Sigmoid colon (tissue), 6 donors: ENCODE measurements at regions not wholly inside any gene's neighbourhood (a gene's known extent, or its start where the extent isn't known, plus 50 kb on each side); places are given as distances from the start of the nearest gene placed in this dataset.

ENCODE experiments used
- DNase-seq: peaks from one replicate; pipeline ENCODE4 v3.0.0-alpha.2; 2019
- H3K27ac ChIP-seq, 4 donors: fragments of 200-600 bp; sonication (generic); one replicate each; pipeline ENCODE4 v1.5.1; 2016 to 2019; ENCODE audit warnings: mild to moderate bottlenecking in 1 of 4
- H3K27me3 ChIP-seq, 3 donors: fragments of 200-600 bp; sonication (generic); one replicate each; pipeline ENCODE4 v1.5.1; 2019; ENCODE audit warnings: mild to moderate bottlenecking in 1 of 3
- H3K36me3 ChIP-seq, 4 donors: fragments of 200-600 bp; sonication (generic); one replicate each; pipeline ENCODE4 v1.5.1; 2016 to 2019
- H3K4me1 ChIP-seq, 4 donors: fragments of 200-600 bp; sonication (generic); one replicate each; pipeline ENCODE4 v1.5.1; 2017 to 2019
- H3K4me3 ChIP-seq, 4 donors: fragments of 200-600 bp; sonication (generic); one replicate each; pipeline ENCODE4 v1.5.1; 2017 to 2019; ENCODE audit warnings: mild to moderate bottlenecking in 2 of 4, moderate library complexity in 1 of 4
- H3K9me3 ChIP-seq, 4 donors: fragments of 200-600 bp in 3 of 4; sonication (generic) in 3 of 4; one replicate each; pipeline versions ENCODE4 v1.5.1 to v1.6.1; 2013 to 2019
- CTCF ChIP-seq, 4 experiments: fragments of 450-650 bp in 3 of 4; fragments of 200-600 bp in 1 of 4; IDR thresholded peaks; one replicate each; pipeline ENCODE4 v1.5.1; 2016 to 2019; ENCODE audit warnings: antibody characterized with exemption in 4 of 4, mild to moderate bottlenecking in 3 of 4, moderate library complexity in 2 of 4
- EP300 ChIP-seq, 4 donors: sonication (generic); formaldehyde crosslinking; IDR thresholded peaks; one replicate each; pipeline ENCODE4 v1.6.1; 2017; ENCODE audit warnings: antibody characterized with exemption in 4 of 4
- POLR2A ChIP-seq, 2 donors: fragments of 450-650 bp; IDR thresholded peaks; one replicate each; pipeline ENCODE4 v1.6.1; 2016; ENCODE audit warnings: antibody characterized with exemption in 2 of 2, mild to moderate bottlenecking in 2 of 2, moderate library complexity in 2 of 2
- POLR2AphosphoS5 ChIP-seq, 4 donors: sonication (generic); formaldehyde crosslinking; IDR thresholded peaks; one replicate each; pipeline ENCODE4 v1.6.1; 2017; ENCODE audit warnings: antibody characterized with exemption in 4 of 4
- WGBS, 2 donors: extraction: QIAGEN DNeasy Blood & Tissue Kit; methylation state at CpG; one replicate each; pipeline ENCODE4 v1.1.7; 2013; 5-methylcytosine and 5-hydroxymethylcytosine counted together
- intact Hi-C: fragments of 100-400 bp; cut with DNase I; formaldehyde crosslinking; loops from one replicate; pipeline ENCODE4 v1.15.1; 2023
- donor health status: healthy with polysubstance abuse.
- donor health status: healthy.

DNA sequence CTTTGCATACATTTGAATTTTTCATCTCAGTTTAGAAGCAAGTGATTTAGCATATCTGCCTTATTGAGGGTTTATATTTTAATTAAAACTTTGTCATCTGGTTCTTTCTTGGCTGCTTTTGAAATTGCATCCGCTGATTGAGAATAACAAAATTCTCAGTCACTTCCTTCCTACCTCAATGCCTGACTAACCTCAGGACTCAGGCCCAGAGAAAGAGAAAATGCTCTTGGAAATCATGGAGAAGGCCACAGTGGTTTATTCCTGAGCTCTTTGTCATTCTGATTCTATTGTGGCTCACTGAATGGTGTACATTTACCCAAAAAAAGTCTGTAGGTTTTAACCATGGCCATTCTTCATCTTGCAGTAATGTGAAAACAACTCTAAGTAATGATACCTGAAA, 533.9 kb downstream of the TBL1XR1 start:
- TF ChIP-seq CTCF (IDR thresholded peaks at IDR 0.05) (no peak), POLR2A (IDR thresholded peaks at IDR 0.05) (no peak), POLR2AphosphoS5 (IDR thresholded peaks at IDR 0.05) (no peak), EP300 (IDR thresholded peaks at IDR 0.05) (no peak)
- H3K4me1 ChIP-seq, result peaks cover 0 to 20% (median 14%) of the 10 kb centered on the region in 4 donors
- WGBS, 2 donors, result 53 to 88% methylated on average over 1 of the region's 1 CpG
- no peaks in the 10 kb centered on the region for H3K9me3 ChIP-seq
- H3K4me3 ChIP-seq, result no peak overlapping the region
- intact Hi-C loops, result loop anchor here (5.0 kb wide), 1 partner anchor 151 kb away; no protein-coding TSS in a partner anchor
- H3K27me3 ChIP-seq, result no peaks in the 10 kb centered on the region
- no peaks in the 10 kb centered on the region for H3K36me3 ChIP-seq
- no peak for DNase-seq
- no peak overlapping the region for H3K27ac ChIP-seq

DNA sequence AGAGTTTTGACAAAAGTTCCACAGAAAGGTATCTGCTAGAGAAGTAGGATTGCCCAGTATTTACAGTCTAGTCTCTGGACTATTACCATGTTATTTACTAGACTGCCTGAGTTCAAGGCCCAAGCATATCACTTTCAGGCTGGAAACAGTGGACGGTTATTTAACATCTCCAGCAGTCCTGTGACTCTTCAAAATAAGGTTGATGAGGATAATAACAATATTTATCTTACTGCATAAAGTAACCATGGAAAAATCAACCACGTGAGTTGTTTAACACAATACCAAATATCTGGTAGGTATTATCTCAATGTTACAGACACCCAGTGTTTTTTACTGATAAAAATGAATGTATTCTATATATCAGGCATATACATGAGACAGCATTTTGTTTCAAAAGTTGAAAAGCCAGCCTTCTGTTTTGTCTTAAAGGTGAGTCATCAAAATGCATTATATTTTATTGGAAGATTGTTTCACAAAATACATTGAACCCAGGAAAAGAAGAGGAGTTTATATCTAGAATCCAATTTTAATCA, 535.8 kb downstream of the TBL1XR1 start:
- 75 to 86% methylated on average over 2 of the region's 2 CpGs for WGBS, 2 donors
- H3K4me1 ChIP-seq, result peaks cover 0 to 20% (median 14%) of the 10 kb centered on the region in 4 donors
- no peaks in the 10 kb centered on the region for H3K36me3 ChIP-seq
- no peak overlapping the region for H3K27ac ChIP-seq
- H3K4me3 ChIP-seq, result no peak overlapping the region
- no peak for DNase-seq
- intact Hi-C loops, result loop anchor here (5.0 kb wide), 1 partner anchor 149 kb away; no protein-coding TSS in a partner anchor
- no peaks in the 10 kb centered on the region for H3K27me3 ChIP-seq
- no peak for TF ChIP-seq CTCF (IDR thresholded peaks at IDR 0.05)
- TF ChIP-seq POLR2A (IDR thresholded peaks at IDR 0.05), result no peak
- TF ChIP-seq EP300 (IDR thresholded peaks at IDR 0.05), result no peak
- no peak for TF ChIP-seq POLR2AphosphoS5 (IDR thresholded peaks at IDR 0.05)
- no peaks in the 10 kb centered on the region for H3K9me3 ChIP-seq

GRCh38 chr3:176655404-176656094, 541.7 kb downstream of the TBL1XR1 start:
- Histone ChIP-seq H3K36me3 (no peaks in the 10 kb centered on the region), H3K4me1 (no peaks in the 10 kb centered on the region), H3K4me3 (no peak overlapping the region), H3K9me3 (no peaks in the 10 kb centered on the region), H3K27me3 (no peaks in the 10 kb centered on the region), H3K27ac (no peak overlapping the region)
- 67 to 70% methylated on average over 5 of the region's 5 CpGs for WGBS, 2 donors
- intact Hi-C loops, result no loop called here
- no peak for TF ChIP-seq POLR2AphosphoS5 (IDR thresholded peaks at IDR 0.05)
- TF ChIP-seq EP300 (IDR thresholded peaks at IDR 0.05), result no peak
- no peak for TF ChIP-seq CTCF (IDR thresholded peaks at IDR 0.05)
- no peak for TF ChIP-seq POLR2A (IDR thresholded peaks at IDR 0.05)
- no peak for DNase-seq

DNA sequence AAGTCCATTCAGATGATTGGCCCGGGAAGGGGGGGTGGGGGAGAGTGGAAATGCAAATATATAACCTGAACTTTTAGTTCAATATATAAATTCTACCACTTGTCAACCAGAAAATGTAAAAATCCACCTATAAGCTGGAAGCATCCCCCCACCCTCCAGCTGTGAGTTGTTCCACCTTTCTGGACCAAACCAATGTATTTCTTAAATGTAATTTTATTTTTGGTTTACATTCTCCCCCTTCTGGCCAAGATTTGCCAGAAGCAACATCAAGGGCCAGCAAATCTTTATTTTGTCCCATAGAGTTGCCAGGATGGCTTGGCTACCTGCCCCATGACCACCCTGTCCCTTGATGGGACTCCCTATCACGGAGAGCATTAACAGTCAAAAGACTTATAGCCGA, 545.7 kb downstream of the TBL1XR1 start:
- Histone ChIP-seq H3K36me3 (no peaks in the 10 kb centered on the region), H3K4me3 (no peak overlapping the region), H3K4me1 (no peaks in the 10 kb centered on the region), H3K9me3 (no peaks in the 10 kb centered on the region), H3K27ac (no peak overlapping the region), H3K27me3 (no peaks in the 10 kb centered on the region)
- 62 to 87% methylated on average over 3 of the region's 3 CpGs for WGBS, 2 donors
- intact Hi-C loops, result no loop called here
- DNase-seq, result no peak
- TF ChIP-seq EP300 (IDR thresholded peaks at IDR 0.05) (no peak), POLR2A (IDR thresholded peaks at IDR 0.05) (no peak), CTCF (IDR thresholded peaks at IDR 0.05) (no peak), POLR2AphosphoS5 (IDR thresholded peaks at IDR 0.05) (no peak)
